HCT116 (cell line): ENCODE measurements at regions not wholly inside any gene's neighbourhood (a gene's known extent, or its start where the extent isn't known, plus 50 kb on each side); places are given as distances from the start of the nearest gene placed in this dataset.

Source experiments
- EZH2phosphoT487 ChIP-seq: fragments of 200-600 bp; IDR thresholded peaks from 2 replicates; pipeline ENCODE4 v1.6.1; 2018; ENCODE audit warnings: antibody characterized with exemption, borderline replicate concordance
- POLR2A ChIP-seq: IDR thresholded peaks from 2 replicates; pipeline ENCODE4 v1.7.0; 2011; ENCODE audit warnings: borderline replicate concordance; ENCODE audit not compliant: insufficient read depth, insufficient read length; ENCODE audit errors: extremely low read depth
- YY1 ChIP-seq: IDR thresholded peaks from 2 replicates; pipeline ENCODE4 v1.6.1; 2011; ENCODE audit warnings: low read length, low read depth, moderate library complexity, mild to moderate bottlenecking; ENCODE audit not compliant: insufficient replicate concordance; ENCODE audit errors: extremely low read depth
- TF ChIP-seq, protein P1 (sequence below), 3 experiments: fragments of 200-600 bp in 1 of 3; sonication (generic) in 1 of 3; IDR thresholded peaks in 2 of 3; conservative IDR thresholded peaks in 1 of 3; 2 replicates each; pipeline ENCODE4 v1.5.1; 2012 to 2017; ENCODE audit warnings: low read depth in 2 of 3, low read length in 2 of 3, antibody characterized with exemption in 1 of 3, borderline replicate concordance in 1 of 3, control low read depth in 1 of 3, mild to moderate bottlenecking in 1 of 3, mixed read lengths in 1 of 3, mixed run types in 1 of 3, moderate library complexity in 1 of 3; ENCODE audit not compliant: insufficient read depth in 1 of 3

- TF ChIP-seq EZH2phosphoT487 (no peak), YY1 (no peak), POLR2A (no peak)
- TF ChIP-seq, protein P1, sequence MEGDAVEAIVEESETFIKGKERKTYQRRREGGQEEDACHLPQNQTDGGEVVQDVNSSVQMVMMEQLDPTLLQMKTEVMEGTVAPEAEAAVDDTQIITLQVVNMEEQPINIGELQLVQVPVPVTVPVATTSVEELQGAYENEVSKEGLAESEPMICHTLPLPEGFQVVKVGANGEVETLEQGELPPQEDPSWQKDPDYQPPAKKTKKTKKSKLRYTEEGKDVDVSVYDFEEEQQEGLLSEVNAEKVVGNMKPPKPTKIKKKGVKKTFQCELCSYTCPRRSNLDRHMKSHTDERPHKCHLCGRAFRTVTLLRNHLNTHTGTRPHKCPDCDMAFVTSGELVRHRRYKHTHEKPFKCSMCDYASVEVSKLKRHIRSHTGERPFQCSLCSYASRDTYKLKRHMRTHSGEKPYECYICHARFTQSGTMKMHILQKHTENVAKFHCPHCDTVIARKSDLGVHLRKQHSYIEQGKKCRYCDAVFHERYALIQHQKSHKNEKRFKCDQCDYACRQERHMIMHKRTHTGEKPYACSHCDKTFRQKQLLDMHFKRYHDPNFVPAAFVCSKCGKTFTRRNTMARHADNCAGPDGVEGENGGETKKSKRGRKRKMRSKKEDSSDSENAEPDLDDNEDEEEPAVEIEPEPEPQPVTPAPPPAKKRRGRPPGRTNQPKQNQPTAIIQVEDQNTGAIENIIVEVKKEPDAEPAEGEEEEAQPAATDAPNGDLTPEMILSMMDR (IDR thresholded peaks at IDR 0.05 in 2 of 3, conservative IDR thresholded peaks at IDR 0.05 in 1 of 3; ENCODE audit: borderline replicate concordance in 1 of 3, insufficient read depth in 1 of 3, low read depth in 2 of 3, low read length in 2 of 3): no peak
Measured at GRCh38 chr15:38684440-38685010, 119.9 kb upstream of the RASGRP1 start.
